ENCODE measurements at regions not wholly inside any gene's neighbourhood (a gene's known extent, or its start where the extent isn't known, plus 50 kb on each side); places are given as distances from the start of the nearest gene placed in this dataset.

DNA sequence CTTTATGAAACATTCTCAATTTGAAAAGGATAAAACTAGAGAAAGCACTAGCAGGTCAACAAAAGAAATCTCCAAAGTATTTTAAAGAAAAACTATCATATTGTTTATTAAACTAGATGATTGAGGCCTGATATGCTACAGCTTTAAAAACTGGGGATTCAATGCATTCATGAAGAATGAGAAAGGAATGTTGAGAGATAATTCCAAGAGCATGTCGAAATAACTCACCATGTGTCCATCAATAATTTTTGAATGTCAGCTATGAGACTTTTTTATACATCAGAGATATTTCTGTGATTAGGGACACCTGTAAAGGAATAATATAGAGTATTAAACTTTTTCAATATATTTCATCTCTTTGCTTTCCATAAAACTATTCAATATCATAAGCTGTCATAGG is 376.9 kb upstream of the REG3G start:
- in situ Hi-C loops (cut with MboI; ENCODE audit: low sequenced_read_pairs, unreplicated experiment): no loop called here
- TF ChIP-seq, protein P1, sequence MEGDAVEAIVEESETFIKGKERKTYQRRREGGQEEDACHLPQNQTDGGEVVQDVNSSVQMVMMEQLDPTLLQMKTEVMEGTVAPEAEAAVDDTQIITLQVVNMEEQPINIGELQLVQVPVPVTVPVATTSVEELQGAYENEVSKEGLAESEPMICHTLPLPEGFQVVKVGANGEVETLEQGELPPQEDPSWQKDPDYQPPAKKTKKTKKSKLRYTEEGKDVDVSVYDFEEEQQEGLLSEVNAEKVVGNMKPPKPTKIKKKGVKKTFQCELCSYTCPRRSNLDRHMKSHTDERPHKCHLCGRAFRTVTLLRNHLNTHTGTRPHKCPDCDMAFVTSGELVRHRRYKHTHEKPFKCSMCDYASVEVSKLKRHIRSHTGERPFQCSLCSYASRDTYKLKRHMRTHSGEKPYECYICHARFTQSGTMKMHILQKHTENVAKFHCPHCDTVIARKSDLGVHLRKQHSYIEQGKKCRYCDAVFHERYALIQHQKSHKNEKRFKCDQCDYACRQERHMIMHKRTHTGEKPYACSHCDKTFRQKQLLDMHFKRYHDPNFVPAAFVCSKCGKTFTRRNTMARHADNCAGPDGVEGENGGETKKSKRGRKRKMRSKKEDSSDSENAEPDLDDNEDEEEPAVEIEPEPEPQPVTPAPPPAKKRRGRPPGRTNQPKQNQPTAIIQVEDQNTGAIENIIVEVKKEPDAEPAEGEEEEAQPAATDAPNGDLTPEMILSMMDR (IDR thresholded peaks at IDR 0.05; ENCODE audit: borderline replicate concordance, control extremely low read depth, extremely low read depth, insufficient read depth, missing control alignments): no peak
- DNase-seq (ENCODE audit: low spot score): no peak

DNA sequence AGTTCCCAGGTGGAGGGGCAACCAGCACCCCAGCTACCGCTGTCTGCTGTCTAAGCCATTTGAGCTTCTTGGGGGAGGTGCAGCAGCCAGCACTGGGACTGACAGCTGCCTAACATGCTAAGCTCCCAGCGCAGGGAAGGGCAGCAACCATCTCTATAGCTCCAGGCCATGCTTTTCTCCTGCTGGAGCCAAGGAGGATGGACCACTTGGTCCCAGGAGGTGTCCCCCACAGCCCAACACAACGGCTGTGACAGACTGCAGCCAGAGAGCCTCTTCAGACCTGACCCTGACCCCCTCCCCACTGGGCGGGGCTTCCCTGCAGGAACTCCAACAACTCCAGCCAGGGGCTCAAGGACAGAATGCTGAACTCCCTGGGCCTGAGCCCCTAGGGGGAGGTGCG is 370.6 kb upstream of the REG3G start:
- in situ Hi-C loops (cut with MboI; ENCODE audit: low sequenced_read_pairs, unreplicated experiment): loop anchor here (25.0 kb wide), 1 partner anchor 332 kb away; no protein-coding TSS in a partner anchor
- no peak for DNase-seq (ENCODE audit: low spot score)
- TF ChIP-seq, protein P1 (IDR thresholded peaks at IDR 0.05; ENCODE audit: borderline replicate concordance, control extremely low read depth, extremely low read depth, insufficient read depth, missing control alignments): no peak

DNA sequence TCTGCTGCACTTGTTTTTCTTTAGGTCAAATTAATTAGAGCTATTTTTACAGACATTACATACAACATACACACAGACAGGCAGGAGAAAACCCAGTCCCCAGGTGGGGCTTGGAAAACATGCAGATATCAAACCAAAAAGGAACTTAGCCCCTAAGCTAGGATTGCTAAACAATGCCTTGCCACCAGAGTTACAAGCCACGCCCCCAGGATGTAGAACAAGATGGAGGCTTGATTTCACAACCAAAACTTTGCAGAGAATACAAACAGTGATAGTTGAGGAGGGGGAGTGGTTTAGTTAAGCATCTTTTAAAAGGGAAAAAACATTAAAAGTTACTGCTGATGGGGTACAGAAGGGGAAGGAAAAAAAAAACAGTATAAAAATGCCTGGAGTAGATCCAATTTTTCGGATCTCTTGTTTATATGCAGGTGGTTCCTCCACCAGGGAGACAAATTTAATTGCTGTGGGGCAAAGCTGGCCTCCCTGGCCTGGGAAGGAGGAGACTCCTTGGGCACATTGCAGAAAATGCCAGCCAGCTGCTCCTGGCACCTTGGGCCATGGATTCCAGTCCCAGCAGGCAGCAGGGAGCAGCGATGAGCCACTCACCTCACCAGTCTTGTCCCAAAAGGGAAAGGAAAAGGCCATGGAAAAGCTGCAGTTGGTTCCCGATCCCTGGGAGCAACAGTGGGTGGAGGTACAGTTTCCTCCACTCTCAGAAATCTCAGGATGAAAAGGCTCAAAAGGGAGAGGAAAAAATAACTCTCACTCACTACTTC is 348.4 kb upstream of the REG3G start:
- in situ Hi-C loops (cut with MboI; ENCODE audit: low sequenced_read_pairs, unreplicated experiment): no loop called here

DNA sequence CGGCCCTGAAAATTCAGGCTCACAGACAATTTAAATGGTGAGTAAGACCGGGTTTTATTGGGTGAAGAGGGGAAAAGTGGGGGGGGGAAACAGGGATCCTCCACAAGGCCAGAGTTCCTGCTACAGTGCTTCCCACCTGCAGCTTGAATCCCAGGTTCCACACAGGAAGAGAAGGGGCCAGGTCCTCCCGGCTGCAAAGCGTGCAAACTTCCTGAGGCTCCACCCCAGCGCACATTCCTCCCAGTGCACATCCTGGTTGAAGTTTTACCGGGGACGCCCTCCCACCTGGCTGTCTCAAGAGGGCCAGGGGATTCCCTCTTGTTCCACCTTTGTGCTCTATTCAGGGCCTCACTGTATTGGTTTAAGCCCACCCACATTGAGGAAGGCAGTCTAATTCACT is 347.7 kb upstream of the REG3G start:
- in situ Hi-C loops (cut with MboI; ENCODE audit: low sequenced_read_pairs, unreplicated experiment): no loop called here
- TF ChIP-seq, protein P1 (IDR thresholded peaks at IDR 0.05; ENCODE audit: borderline replicate concordance, control extremely low read depth, extremely low read depth, insufficient read depth, missing control alignments): no peak
- DNase-seq (ENCODE audit: low spot score): no peak

More for the DNA sequence above, 348.4 kb upstream of the REG3G start:
- TF ChIP-seq, protein P1 (IDR thresholded peaks at IDR 0.05; ENCODE audit: borderline replicate concordance, control extremely low read depth, extremely low read depth, insufficient read depth, missing control alignments): no peak
- DNase-seq (ENCODE audit: low spot score): no peak

DNA sequence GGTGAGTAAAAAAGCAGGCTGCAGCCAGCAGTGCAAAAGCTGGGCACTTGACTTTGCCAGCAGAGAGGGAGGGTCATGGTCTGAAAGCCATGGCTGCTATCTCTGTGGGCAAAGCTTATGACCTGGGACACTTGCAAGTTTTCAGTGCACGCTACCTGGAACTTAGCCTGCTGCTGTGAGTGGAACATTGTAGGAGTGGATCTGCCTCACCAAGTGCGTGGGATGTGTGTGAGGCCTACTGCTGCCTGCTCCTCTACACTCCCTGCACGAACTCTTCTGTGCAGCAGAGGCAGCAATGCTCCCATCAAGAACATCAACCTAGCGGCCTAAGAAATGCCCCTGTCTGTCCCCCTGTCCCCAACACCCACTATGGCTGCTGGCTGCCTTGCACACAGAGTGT is 344.1 kb upstream of the REG3G start:
- in situ Hi-C loops (cut with MboI; ENCODE audit: low sequenced_read_pairs, unreplicated experiment): no loop called here
- TF ChIP-seq, protein P1 (IDR thresholded peaks at IDR 0.05; ENCODE audit: borderline replicate concordance, control extremely low read depth, extremely low read depth, insufficient read depth, missing control alignments): no peak
- DNase-seq (ENCODE audit: low spot score): no peak

DNA sequence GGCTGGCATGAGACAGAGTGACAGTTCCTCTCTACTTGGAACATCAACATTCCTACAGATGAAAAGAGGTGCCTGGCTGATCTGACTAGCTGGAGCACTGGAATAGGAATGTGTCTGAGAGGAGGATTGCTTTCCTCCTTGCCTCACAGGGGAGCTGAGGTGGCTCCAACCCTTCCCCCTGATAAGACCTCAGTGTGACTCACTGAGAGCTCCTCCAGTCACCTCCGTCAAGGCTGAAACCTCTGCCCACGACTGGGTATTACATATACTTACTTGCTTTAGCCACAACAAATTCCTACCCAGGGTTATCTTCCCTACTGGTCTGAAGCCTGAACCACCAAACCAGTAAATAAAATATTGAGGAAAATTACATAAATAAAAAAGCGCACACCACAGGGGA is 342.7 kb upstream of the REG3G start:
- TF ChIP-seq, protein P1 (IDR thresholded peaks at IDR 0.05; ENCODE audit: borderline replicate concordance, control extremely low read depth, extremely low read depth, insufficient read depth, missing control alignments): no peak
- no peak for DNase-seq (ENCODE audit: low spot score)
- in situ Hi-C loops (cut with MboI; ENCODE audit: low sequenced_read_pairs, unreplicated experiment): no loop called here

Measured in GM13976 (cell line).